ENCODE measurements at regions not wholly inside any gene's neighbourhood (a gene's known extent, or its start where the extent isn't known, plus 50 kb on each side); places are given as distances from the start of the nearest gene placed in this dataset.

DNA sequence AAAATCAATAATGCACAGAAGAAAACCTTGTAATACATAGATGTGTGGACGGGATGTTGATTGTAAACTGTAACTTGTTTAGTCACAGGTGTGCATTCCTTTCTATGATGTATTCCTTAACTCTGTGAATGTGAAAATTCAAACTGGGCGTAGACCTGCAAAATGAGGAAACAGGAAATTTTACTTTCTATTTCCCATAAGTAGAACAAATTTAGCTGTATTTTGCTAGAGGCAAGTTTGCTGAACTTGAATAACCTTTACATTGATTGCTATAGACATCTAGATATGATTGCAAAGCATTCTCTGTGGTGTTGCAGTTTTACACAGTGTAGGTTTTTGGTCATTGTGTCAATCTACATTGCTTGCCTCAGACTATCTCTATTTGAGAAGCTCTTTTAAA is 368.4 kb upstream of the MAN1A1 start:
- Histone ChIP-seq H3K36me3 (no peaks in the 10 kb centered on the region), H3K4me1 (no peaks in the 10 kb centered on the region), H3K27ac (no peak overlapping the region), H3K9ac (ENCODE audit: low read depth in 2 of 2, low read length in 2 of 2) (no peak overlapping the region), H3K9me3 (no peaks in the 10 kb centered on the region), H3K27me3 (no peaks in the 10 kb centered on the region), H3K4me3 (no peak overlapping the region)
- TF ChIP-seq, protein P1, sequence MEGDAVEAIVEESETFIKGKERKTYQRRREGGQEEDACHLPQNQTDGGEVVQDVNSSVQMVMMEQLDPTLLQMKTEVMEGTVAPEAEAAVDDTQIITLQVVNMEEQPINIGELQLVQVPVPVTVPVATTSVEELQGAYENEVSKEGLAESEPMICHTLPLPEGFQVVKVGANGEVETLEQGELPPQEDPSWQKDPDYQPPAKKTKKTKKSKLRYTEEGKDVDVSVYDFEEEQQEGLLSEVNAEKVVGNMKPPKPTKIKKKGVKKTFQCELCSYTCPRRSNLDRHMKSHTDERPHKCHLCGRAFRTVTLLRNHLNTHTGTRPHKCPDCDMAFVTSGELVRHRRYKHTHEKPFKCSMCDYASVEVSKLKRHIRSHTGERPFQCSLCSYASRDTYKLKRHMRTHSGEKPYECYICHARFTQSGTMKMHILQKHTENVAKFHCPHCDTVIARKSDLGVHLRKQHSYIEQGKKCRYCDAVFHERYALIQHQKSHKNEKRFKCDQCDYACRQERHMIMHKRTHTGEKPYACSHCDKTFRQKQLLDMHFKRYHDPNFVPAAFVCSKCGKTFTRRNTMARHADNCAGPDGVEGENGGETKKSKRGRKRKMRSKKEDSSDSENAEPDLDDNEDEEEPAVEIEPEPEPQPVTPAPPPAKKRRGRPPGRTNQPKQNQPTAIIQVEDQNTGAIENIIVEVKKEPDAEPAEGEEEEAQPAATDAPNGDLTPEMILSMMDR (IDR thresholded peaks at IDR 0.05) = no peak
- intact Hi-C loops (cut with DNase I) = no loop called here
- no peak for DNase-seq

DNA sequence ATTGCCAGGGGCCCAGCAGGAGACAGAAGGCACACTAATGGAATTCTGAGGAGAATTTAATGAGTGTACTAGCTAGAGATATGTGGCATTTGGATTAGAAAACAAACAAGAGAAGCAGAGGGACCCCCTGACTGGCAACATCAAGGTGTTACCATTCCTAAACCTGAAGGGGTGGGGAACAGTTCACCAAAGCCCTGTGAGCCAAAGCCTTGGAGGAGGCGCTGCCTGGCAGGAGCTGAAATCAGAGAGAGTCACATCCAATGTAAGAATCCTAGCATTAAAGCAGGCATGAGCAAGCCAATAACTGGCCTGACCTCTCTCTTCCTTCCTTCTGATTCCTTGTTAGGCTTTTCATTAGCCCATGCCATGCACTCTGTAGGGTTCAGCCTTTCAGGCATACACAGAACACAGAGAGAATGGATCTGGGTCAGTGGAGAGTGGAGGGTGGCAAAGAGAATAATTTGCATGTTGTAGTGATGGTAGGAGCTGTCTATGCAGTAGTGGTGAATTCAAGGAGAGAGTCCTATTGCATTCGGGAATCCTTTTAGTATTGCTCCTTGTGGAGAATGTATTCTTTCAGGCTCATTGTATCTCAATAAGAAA is 367.2 kb upstream of the MAN1A1 start:
- intact Hi-C loops (cut with DNase I) = no loop called here
- Histone ChIP-seq H3K36me3 (no peaks in the 10 kb centered on the region), H3K27me3 (no peaks in the 10 kb centered on the region), H3K4me3 (no peak overlapping the region), H3K9ac (ENCODE audit: low read depth in 2 of 2, low read length in 2 of 2) (no peak overlapping the region), H3K9me3 (no peaks in the 10 kb centered on the region), H3K27ac (no peak overlapping the region), H3K4me1 (no peaks in the 10 kb centered on the region)
- TF ChIP-seq, protein P1 (IDR thresholded peaks at IDR 0.05) = no peak
- no peak for DNase-seq

DNA sequence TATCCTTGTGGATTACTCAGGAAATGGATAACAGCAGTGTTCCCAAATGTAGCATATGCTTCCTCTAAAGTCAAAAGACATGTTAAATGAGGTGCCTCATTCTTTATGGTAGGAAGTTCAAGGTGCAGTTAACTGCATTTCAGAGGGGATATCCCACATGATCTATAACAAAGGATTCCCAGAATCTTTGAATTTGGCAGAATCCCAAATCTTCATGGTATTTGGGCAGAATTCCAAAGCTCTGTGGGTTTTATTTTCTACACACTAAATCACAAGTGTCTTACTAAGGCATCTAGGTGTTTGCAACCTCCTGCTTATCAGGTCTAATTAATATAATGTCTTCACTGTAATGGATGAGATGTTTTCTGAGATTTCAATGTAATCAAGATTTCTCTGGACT is 364.3 kb upstream of the MAN1A1 start:
- no peaks in the 10 kb centered on the region for H3K27me3 ChIP-seq
- H3K9ac ChIP-seq (ENCODE audit: low read depth in 2 of 2, low read length in 2 of 2) = no peak overlapping the region
- no peak overlapping the region for H3K27ac ChIP-seq
- H3K4me1 ChIP-seq = no peaks in the 10 kb centered on the region
- H3K9me3 ChIP-seq = no peaks in the 10 kb centered on the region
- DNase-seq = no peak
- no peaks in the 10 kb centered on the region for H3K36me3 ChIP-seq
- TF ChIP-seq, protein P1 (IDR thresholded peaks at IDR 0.05) = no peak
- intact Hi-C loops (cut with DNase I) = no loop called here
- no peak overlapping the region for H3K4me3 ChIP-seq

DNA sequence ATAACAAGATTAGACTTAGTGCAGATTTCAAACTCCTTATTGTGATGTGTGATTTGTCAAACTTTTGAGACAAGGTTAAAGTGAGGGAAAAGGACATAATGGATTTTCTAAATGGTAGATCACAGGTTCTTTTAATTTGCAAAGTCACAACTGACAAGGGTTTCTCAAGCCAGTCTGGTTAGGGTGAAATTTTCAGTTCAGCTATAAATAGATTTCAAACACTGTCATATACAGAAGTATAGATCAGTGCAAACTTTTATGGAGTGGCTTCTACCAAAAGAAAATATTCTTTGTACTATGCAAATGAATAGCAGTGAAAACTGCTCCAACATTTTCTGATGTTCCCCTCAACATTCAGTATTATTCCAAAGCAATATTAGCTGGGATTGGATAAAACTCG is 337.1 kb upstream of the MAN1A1 start:
- TF ChIP-seq, protein P1 (IDR thresholded peaks at IDR 0.05) = no peak
- intact Hi-C loops (cut with DNase I) = no loop called here
- H3K4me1 ChIP-seq = no peaks in the 10 kb centered on the region
- no peaks in the 10 kb centered on the region for H3K9me3 ChIP-seq
- no peaks in the 10 kb centered on the region for H3K36me3 ChIP-seq
- no peaks in the 10 kb centered on the region for H3K27me3 ChIP-seq
- H3K4me3 ChIP-seq = no peak overlapping the region
- DNase-seq = no peak
- no peak overlapping the region for H3K9ac ChIP-seq (ENCODE audit: low read depth in 2 of 2, low read length in 2 of 2)
- no peak overlapping the region for H3K27ac ChIP-seq

DNA sequence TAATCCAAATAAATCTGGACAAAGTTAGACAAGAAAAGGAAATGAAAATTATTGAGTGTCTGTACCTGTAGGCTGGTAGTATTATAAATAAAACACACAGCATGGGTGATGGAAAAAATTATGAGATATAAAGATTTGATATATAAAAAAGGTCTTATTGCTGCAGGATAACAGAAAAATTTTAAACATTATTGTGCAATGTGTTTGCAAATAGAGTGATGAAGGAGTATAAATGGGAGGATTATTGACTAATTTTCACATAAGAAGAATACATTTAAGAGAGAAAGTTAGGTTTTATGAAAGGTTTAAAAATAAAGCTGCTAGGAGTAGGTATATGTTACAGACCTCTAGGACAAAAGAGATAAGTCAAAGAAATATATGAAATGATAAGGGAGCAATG is 336.7 kb upstream of the MAN1A1 start:
- H3K36me3 ChIP-seq = no peaks in the 10 kb centered on the region
- no peak overlapping the region for H3K4me3 ChIP-seq
- TF ChIP-seq, protein P1 (IDR thresholded peaks at IDR 0.05) = no peak
- no peak overlapping the region for H3K9ac ChIP-seq (ENCODE audit: low read depth in 2 of 2, low read length in 2 of 2)
- no peak overlapping the region for H3K27ac ChIP-seq
- intact Hi-C loops (cut with DNase I) = no loop called here
- H3K27me3 ChIP-seq = no peaks in the 10 kb centered on the region
- no peak for DNase-seq
- no peaks in the 10 kb centered on the region for H3K9me3 ChIP-seq
- H3K4me1 ChIP-seq = no peaks in the 10 kb centered on the region

All from colonic mucosa (tissue), 4 donors.